HG03469 (cell line): ENCODE measurements at regions not wholly inside any gene's neighbourhood (a gene's known extent, or its start where the extent isn't known, plus 50 kb on each side); places are given as distances from the start of the nearest gene placed in this dataset.
"Not testable (repeated sequence)": the region's sequence is repeated elsewhere in the genome, so short reads cannot be mapped to it uniquely, and the experiment has no call there.

ENCODE experiments used
- ATAC-seq: cut with Tn5 transposase; IDR thresholded peaks from one replicate; pipeline ENCODE4 v1.9.1; 2021; ENCODE audit warnings: mild to moderate bottlenecking, moderate library complexity, moderate number of reproducible peaks; ENCODE audit not compliant: unreplicated experiment

DNA sequence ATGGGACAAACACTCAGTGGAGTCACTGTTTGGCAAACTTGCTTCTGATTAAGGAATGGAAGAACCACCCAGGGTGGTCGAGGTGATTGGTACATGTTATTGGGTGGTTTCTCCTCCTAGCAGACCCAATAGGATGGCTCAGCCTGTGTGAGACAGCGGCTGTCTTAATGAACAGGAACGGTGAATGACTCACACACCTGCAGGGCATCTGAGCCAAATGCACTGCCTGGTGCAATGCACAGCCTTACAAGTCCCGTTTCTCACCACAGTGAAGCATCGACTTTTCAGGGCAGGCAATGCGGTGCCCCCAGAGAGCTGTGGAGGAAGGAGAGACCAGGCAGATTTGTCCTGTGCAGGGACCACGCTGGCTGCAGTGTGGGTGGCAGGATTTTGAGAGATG is 238.5 kb downstream of the FGF9 start:
- ATAC-seq: no peak

DNA sequence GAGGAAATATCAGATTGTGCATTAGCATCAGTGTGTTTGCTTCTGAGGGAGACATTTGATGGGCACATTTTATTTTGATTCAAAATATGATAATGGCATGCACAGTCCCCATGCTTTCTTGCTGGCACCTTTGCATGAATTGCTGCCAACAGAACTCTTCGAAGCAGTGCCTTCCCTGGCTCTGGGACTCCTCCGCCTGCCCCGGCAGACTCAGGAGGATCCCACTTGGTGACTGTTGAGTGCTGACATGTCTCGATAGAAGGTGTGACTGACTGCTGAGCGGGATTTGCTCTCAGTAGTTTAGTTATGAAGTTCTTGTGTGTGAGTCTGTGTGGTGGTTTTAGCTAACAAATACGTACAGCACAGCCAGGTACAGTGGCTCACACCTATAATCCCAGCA is 239.7 kb downstream of the FGF9 start:
- ATAC-seq: no peak

DNA sequence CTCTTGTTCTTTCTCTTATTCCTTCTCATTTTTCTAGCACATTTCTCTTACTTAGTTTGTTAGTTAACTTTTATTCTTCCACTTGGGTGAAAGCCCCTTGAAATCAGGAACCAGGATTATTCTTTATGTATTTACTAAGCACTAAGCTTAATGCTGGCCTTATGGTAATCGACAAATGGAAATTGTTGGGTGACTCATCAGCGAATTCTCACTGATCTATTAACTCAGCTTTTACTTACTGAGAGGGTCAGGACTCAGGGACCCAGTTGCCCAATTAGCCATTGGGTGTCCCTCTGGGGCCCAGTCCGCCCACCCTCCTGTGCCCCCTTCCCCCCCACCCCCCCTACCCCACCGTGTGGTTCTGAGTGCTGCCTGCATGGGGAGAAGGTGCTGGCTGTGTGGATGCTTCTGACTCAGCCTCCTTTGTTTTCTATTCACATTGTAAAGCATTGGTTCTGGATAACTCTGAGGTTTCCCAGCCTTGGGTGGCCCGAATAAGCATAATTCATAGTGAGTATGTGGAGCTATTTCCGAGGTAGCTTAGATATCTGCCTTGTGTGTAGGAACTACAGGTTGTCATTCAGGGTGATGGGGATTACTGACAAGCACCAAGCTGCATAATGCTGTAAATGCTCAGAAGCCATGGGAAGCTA is 240.9 kb downstream of the FGF9 start:
- no peak for ATAC-seq

DNA sequence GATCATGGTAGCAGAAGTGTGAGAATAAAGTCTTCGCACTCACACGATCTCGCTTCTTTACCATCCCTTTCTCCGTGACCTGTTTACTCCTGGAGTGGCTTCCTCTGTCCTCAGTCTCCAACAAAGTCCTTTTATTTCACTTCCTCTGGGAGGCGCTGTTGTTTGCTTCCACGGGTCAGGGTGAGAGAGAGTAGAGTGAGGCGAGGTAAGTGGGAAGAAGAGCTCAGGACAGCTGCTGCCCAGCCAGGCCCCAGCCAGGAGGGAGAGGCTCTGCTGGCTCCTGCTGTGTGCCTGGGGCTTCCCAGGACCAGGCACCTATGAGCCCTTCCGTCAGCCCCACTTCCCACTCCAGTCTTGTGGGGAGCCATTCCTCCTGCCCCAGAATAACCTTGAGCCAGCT is 242.1 kb downstream of the FGF9 start:
- no peak for ATAC-seq

DNA sequence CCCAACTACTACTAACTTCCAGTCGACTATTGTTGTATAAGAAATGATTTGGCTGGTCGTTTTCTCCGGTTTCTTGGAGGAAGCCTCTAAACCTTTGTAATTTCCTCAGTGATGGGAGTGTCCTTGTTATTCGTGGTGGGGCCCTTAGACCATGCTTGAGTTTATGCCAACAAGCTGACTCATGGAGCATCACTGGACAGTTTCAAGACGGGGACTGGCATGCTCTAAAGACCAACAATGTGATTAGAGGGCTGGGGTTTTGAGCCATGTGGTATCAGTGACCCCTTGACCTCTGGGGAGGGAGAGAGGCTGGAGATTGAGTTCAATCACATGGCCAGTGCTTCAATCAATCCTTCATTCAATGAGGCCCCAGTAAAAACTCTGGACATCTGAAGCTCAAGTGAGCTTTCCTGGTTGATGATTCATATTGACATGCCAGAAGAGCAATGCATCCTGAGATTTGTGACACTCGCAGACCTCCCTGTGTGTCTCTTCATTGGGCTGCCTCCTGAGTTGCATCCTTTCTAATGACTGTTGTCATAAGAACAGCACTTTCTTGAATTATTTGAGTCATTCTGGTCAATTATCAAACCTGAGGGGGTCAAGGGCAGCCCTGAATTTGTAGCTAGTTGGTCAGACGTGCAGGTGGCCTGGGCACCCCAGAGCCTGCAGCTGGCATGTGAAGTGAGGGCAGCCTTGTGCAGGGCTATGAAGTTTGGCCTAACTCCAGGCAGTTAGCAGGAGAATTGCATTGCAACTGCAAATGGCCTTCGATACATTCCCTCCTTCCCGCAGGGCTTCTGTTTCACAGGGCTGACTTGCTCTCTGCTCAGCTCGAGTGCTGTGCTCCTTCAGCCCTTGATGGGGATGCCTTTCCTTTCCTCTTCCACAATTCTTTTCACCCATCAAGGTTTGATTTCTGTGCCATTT is 246.5 kb downstream of the FGF9 start:
- no peak for ATAC-seq

DNA sequence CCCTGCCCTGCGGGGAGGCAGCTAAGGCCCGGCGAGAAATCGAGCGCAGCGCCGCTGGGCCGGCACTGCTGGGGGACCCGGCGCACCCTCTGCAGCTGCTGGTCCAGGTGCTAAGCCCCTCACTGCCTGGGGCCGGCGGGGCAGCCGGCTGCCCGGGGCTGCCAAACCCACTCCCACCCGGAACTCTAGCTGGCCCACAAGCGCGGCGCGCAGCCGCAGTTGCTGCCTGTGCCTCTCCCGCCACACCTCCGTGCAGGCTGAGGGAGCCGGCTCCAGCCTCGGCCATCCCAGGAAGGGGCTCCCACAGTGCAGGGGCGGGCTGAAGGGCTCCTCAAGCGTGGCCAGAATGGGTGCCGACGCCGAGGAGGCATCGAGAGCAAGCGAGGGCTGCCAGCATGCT is 249.9 kb downstream of the FGF9 start:
- ATAC-seq: not testable (repeated sequence)

DNA sequence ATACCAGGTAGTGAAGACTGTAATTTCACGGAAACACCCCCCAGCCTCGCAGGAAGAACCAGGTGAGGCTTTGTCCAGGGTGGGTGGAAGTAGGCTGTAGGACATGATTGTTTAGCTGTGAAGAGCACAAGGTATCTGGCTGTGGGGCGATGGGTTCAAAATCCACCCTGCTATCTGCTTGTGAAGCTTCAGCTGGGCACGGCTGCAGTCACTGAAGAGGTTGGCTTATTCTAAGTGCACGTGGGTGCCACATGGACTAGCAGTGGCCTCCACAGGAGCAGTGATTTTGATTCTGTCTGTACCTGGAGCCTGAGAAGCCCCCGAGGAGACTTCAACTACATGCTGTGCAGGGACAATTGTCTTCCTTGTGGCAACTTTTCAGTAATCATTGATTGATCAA is 254.1 kb downstream of the FGF9 start:
- ATAC-seq: no peak

DNA sequence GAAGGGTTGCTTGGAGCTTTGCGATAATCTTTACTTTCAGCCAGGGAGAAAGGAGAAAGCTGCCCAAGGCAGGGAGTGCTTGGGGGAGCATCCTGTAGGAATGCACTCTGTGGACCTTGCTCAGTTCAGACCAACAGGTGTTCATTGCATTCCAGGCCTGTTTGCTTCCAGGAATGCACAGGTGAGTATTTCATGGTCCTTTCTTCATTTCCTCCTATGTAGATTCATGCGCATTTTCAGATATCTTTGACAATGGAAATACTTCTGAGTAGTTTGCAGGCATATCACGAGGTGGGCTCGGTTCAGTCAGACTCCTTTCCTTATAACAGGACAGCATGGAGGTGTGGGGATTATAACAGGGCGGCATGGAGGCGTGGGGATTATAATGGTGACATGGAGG is 254.8 kb downstream of the FGF9 start:
- ATAC-seq: no peak

DNA sequence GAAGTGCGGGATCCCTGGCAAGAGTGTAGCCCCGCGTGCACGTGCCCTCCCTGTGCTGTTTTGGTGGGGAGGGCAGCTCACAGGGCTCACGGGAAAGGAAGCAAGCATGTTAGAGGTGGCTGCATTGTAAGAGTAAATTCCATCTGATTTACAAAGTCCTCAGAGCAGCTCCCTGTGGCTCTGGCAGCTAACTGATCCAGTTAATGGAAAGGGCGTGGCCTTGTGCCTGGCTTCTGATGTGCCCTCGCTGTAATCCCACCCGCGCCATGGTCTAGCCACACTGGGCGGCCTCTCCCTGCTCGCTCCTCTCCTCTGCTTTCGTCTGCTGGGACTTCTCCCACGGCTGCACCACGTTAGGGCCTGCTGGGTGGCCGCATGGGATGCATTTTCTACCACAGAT is 258.5 kb downstream of the FGF9 start:
- no peak for ATAC-seq

DNA sequence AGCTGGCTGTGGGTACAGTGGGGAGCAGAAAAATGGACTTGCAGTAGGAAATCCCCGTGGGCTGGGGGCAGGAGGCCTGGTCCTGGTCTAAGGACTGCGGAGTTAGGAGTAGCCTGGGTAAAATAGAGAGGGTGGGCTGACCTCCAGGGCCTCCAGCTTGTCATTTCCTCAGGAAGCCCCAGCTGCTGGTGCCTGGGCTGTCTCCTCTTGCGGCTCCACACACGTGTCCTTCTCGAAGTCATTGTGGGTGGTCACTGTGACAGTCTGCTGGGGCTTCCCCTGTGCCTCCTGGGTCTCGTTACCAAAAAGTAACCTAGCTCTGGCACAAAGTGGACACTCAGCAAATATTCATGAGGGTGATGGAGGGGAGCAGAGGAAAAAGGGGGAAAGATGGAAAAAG is 259.7 kb downstream of the FGF9 start:
- no peak for ATAC-seq

DNA sequence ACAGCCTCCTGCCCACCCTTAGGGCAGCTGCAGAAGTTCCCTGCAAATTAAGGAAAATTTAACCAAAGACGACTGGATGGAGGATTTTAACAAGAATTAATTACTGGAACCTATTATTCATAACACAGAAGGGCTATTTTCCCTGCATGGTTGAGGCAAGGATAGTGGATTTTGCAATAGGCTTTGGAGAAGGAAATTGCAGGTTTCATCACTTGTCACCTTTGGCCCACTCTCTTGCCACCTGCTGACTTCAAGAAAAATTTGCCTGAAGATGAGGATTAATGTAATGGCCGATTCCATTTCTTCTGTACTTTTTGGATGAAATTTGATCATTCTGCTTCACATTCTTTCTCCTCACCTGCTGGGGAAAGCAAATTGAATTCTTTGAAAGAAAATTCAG is 261.7 kb downstream of the FGF9 start:
- no peak for ATAC-seq

DNA sequence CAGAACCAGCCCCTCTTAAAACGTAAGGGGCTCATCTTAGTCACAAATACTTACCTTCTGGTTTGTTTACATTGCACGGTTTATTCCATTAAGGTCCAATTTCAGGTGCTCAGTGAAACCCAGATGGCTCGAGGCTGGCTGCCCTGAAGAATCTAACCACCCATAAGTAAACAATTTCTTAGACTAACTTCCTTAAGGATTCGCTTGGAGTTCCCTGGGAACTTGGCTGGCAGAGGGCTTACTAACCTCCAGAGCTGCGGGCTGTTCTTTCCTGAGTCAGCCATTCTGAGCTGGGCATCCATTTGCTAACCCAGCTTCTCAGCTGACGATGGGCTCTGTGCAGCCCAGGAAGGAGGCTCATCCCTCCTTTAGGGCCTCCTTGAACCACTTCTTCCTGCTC is 262.1 kb downstream of the FGF9 start:
- no peak for ATAC-seq

DNA sequence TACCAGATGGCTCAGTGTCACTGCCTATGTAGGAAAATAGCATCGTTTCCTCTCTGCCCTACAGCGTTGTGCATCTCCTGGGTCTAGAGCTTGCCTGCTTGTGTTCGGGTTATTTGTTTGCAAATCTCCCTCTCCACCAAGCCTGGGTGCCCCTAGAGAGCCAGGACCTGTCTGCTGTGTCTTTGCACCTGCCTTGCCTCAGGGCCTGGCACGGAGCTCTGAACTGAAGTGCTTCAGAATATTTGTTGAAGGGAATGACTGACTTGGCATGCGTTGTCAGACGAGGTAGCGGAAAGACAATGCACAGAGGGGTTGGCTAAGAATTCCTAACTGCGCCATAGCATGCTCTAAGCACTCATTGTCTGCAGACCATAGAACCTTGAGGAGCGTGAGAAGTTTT is 263.4 kb downstream of the FGF9 start:
- ATAC-seq: no peak

DNA sequence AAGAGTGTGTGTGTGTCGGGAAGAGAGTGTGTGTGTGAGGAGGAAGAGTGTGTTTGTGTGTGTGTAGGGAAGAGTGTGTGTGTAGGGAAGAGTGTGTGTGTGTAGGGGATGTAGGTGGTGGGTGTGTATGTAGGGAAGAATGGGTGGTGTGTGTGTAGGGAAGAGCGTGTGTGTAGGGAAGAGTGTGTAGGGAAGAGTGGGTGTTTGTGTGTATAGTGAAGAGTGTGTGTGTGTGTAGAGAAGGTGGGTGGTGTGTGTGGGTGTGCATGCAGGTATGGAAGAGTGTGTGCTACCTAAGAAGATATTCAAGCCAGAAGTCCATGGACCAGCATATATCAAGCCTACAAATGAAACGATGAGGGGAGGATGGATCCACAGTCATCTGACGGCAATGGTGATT is 265.8 kb downstream of the FGF9 start:
- ATAC-seq: no peak

DNA sequence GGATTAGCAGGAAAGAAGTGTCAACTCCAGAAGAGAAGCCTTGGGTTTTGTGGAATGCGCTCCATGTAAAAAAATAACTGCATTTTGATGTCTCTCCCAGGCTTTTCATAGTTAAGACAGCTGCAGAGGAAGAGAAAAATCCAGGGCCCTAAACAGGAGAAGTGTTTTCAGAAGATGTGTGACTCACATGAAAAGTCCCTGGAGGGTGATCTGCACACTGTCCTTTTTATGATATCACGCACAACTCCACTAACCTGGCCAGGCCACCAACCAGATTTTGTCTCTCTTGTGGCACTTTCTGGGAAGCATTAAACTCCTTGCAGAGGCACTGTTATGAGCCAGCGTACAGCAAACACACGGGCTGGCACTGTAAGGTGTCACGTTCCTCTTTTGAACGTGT is 267.3 kb downstream of the FGF9 start:
- no peak for ATAC-seq

DNA sequence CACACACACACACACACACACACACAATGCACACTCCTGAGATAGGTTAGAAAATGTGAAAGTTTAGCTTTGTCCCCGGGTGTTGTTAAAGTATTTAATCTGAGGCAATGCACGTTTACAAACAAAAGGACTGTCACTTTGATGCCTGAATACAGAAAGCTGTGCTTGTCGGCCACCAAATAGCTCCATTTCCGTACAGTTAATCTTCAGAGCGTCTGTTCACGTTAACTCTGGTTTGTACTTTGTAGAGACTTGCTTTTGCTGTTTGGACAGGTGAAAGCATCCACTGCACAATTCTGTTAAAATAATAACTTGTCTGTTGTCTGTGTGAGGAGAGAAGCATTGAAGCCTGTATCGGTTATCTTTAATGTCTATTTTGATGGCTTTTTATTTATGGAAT is 267.8 kb downstream of the FGF9 start:
- ATAC-seq: no peak

DNA sequence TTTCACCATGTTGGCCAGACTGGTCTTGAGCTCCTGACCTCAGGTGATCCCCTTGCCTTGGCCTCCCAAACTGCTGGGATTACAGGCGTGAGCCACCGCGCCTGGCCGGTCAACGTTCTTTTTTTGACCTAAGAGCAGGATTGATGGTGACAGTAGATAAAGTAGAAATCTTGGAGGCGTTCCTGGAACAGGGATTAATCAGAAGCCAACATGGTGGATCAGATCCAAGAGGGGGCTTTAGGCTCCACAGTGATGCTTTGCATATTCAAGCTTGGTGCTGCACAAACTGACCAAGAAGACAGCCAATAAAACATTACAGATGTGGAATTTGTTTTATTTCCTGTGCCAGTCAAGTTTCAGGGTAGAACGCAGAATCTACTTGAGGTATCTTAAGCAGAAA is 271.2 kb downstream of the FGF9 start:
- ATAC-seq: no peak

DNA sequence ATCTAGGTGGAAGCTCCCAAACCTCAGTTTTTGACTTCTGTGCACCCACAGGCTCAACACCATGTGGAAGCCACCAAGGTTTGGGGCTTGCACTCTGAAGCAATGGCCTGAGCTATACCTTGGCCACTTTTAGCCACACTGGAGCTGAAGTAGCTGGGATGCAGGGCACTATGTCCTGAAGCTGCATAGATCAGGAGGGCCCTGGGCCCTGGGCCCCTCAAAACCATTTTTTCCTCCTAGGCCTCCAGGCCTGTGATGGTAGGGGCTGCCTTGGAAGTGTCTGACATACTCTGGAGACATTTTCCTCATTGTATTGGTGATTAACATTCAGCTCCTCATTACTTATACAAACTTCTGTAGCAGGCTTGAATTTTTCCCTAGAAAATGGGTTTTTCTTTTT is 273.7 kb downstream of the FGF9 start:
- ATAC-seq: no peak

DNA sequence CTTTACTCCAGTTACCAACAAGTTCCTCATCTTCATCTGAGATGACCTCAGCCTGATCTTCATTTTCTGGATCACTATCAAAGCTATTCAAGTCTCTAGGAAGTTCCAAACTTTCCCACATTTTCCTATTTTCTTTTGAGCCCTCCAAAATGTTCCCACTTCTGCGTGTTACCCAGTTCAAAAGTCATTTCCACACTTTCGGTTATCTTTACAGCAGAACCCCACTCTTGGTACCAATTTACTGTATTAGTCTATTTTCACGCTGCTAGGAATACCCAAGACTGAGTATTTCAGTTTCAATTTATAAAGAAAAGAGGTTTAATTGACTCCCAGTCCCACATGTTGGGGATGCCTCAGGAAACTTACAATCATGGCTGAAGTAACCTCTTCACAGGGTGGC is 274.3 kb downstream of the FGF9 start:
- ATAC-seq: no peak

DNA sequence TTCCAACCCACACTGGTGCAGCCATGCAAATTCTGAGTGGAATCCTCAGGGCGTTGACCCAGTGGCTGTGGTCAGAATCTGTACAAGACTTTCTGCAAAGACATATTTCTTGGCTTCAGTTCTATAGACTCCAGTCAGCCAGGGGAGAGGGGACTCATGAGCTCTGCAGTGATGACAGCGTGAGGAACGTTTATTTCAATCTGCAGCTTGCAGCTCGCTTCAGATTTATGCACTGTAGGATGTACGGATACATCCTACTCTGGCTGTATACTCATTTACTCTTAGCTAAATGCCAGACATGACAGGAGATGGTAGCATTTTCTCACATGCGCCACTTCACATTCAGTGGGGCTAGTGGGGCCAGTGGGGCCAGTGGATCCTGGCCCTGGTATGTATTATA is 276.1 kb downstream of the FGF9 start:
- ATAC-seq: no peak

DNA sequence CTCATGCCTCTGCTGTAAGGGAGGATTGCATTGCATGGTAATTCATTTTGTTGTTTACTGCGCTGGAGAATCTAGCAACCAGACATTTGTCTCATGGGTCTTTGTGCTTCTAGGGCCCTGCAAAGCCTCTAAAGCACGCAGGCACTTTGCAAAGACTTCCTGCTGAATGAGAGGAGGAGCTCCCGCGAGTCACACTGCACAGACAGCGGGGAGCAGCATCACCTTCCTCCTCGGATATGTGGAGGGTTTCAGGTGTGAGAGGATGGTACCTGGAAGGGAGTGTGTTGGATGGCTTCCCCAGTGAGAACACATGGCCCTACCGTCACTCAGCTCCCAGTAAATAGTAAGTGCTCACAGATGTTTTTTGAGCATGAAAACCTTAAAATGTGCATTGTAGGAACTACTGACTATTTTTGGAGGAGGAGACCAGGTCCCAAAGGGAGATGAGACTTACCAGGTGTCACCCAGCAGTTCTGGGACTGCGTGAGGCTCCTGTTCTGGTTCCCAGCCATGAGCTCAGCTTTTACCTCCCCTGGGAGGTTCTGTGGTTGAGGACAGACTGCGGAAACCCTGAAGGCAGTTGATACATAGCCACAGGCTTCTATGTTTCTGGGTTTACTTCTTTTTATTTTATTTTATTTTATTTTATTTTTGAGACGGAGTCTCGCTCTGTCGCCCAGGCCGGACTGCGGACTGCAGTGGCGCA is 278.0 kb downstream of the FGF9 start:
- peak; percentile 44 for ATAC-seq
